IMR-90 (cell line): ENCODE measurements at regions not wholly inside any gene's neighbourhood (a gene's known extent, or its start where the extent isn't known, plus 50 kb on each side); places are given as distances from the start of the nearest gene placed in this dataset.

ENCODE experiments used
- BHLHE40 ChIP-seq: fragments of 150-350 bp; IDR thresholded peaks from 2 replicates; pipeline ENCODE4 v1.6.1; 2016; ENCODE audit warnings: mild to moderate bottlenecking, low read depth, low read length
- CEBPB ChIP-seq: IDR thresholded peaks from 2 replicates; pipeline ENCODE4 v1.6.1; 2012; ENCODE audit warnings: low read depth, low read length, improper control_type of control experiment
- CTCF ChIP-seq: conservative IDR thresholded peaks from 2 replicates; pipeline ENCODE4 v1.5.1; 2012; ENCODE audit warnings: mild to moderate bottlenecking, low read depth, low read length, improper control_type of control experiment

GRCh38 chr7:374706-375311 lies 84.8 kb downstream of the FOXL3 start:
- no peak for TF ChIP-seq CTCF
- no peak for TF ChIP-seq CEBPB
- no peak for TF ChIP-seq BHLHE40
